ENCODE measurements at regions not wholly inside any gene's neighbourhood (a gene's known extent, or its start where the extent isn't known, plus 50 kb on each side); places are given as distances from the start of the nearest gene placed in this dataset.

GRCh38 chr19:31863122-31863521 lies 482.3 kb upstream of the ZNF507 start:
- no peak for TF ChIP-seq CTCF (IDR thresholded peaks at IDR 0.05)
- TF ChIP-seq ZFX (IDR thresholded peaks at IDR 0.05; ENCODE audit: borderline replicate concordance): no peak
